Esophagus squamous epithelium (tissue), 4 donors: ENCODE measurements at regions not wholly inside any gene's neighbourhood (a gene's known extent, or its start where the extent isn't known, plus 50 kb on each side); places are given as distances from the start of the nearest gene placed in this dataset.

Experiments used
- POLR2A ChIP-seq, 4 donors: fragments of 450-650 bp; IDR thresholded peaks; one replicate each; pipeline ENCODE4 v1.6.1; 2017; ENCODE audit warnings: antibody characterized with exemption in 4 of 4, mild to moderate bottlenecking in 4 of 4, moderate library complexity in 3 of 4
- TF ChIP-seq, protein P1 (sequence below), 6 experiments: fragments of 450-650 bp in 4 of 6; fragments of 200-600 bp in 2 of 6; sonication (generic) in 2 of 6; IDR thresholded peaks; one replicate each; pipeline ENCODE4 v1.5.1; 2016 to 2019; ENCODE audit warnings: antibody characterized with exemption in 6 of 6, mild to moderate bottlenecking in 4 of 6, moderate library complexity in 4 of 6

DNA sequence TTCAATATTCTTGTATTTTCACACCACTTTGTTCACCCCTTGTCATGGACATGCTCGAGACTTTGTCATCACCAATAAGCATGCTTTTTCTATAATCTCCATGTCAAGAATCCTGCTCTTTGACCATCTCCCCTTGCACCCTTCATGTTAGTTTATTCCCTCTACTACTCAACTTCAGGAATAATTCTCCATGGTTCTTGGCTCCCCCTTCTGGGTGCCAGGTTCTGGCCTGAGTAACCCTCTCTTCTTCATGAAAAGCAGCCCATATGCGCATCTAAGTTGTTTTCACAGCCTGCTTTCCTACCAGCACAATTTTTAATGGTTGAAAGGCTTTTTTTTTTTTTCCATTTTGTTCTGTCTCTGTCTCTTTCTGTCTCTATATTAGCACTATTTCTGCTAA lies 160.7 kb downstream of the LEPR start:
- TF ChIP-seq, protein P1, sequence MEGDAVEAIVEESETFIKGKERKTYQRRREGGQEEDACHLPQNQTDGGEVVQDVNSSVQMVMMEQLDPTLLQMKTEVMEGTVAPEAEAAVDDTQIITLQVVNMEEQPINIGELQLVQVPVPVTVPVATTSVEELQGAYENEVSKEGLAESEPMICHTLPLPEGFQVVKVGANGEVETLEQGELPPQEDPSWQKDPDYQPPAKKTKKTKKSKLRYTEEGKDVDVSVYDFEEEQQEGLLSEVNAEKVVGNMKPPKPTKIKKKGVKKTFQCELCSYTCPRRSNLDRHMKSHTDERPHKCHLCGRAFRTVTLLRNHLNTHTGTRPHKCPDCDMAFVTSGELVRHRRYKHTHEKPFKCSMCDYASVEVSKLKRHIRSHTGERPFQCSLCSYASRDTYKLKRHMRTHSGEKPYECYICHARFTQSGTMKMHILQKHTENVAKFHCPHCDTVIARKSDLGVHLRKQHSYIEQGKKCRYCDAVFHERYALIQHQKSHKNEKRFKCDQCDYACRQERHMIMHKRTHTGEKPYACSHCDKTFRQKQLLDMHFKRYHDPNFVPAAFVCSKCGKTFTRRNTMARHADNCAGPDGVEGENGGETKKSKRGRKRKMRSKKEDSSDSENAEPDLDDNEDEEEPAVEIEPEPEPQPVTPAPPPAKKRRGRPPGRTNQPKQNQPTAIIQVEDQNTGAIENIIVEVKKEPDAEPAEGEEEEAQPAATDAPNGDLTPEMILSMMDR (IDR thresholded peaks at IDR 0.05), result no peak
- TF ChIP-seq POLR2A (IDR thresholded peaks at IDR 0.05), result no peak
